Calu3 (cell line): ENCODE measurements at regions not wholly inside any gene's neighbourhood (a gene's known extent, or its start where the extent isn't known, plus 50 kb on each side); places are given as distances from the start of the nearest gene placed in this dataset.

Experiments
- BruUV-seq: library from RNA; stranded (reverse); fragments of 400-500 nt; replicated peaks from 2 replicates; lab custom pipeline; 2021; lab: Mats Ljungman, UMichigan
- CTCF ChIA-PET: fragments of 300-600 bp; sonication (Branson Sonifier 250); formaldehyde crosslinking; loops from one replicate; lab custom pipeline; 2022; ENCODE audit warnings: antibody characterized with exemption; lab: Charles Lee
- DNase-seq: peaks from one replicate; pipeline ENCODE4 v3.0.0; 2022
- H3K27ac Mint-ChIP-seq: one replicate; pipeline ENCODE4 v1.8.0; 2022; ENCODE audit warnings: mixed read lengths; ENCODE audit not compliant: unreplicated experiment
- H3K27me3 Mint-ChIP-seq: one replicate; pipeline ENCODE4 v1.8.0; 2022; ENCODE audit warnings: mixed read lengths; ENCODE audit not compliant: unreplicated experiment
- H3K36me3 Mint-ChIP-seq: one replicate; pipeline ENCODE4 v1.8.0; 2022; ENCODE audit warnings: mild to moderate bottlenecking, moderate library complexity, mixed read lengths; ENCODE audit not compliant: insufficient read depth, unreplicated experiment
- H3K4me1 Mint-ChIP-seq: one replicate; pipeline ENCODE4 v1.8.0; 2022; ENCODE audit warnings: mild to moderate bottlenecking, low read depth, mixed read lengths; ENCODE audit not compliant: unreplicated experiment
- H3K4me3 Mint-ChIP-seq: one replicate; pipeline ENCODE4 v1.8.0; 2022; ENCODE audit warnings: mild to moderate bottlenecking, low read depth, moderate library complexity, mixed read lengths; ENCODE audit not compliant: unreplicated experiment
- H3K9me3 Mint-ChIP-seq: one replicate; pipeline ENCODE4 v1.8.0; 2022; ENCODE audit warnings: low read depth, mixed read lengths; ENCODE audit not compliant: unreplicated experiment
- CTCF ChIP-seq: fragments of 200-600 bp; IDR thresholded peaks from one replicate; pipeline ENCODE4 v1.8.0; 2022; ENCODE audit warnings: antibody characterized with exemption; ENCODE audit not compliant: unreplicated experiment
- intact Hi-C: fragments of 100-400 bp; cut with micrococcal nuclease; formaldehyde crosslinking; loops from one replicate; pipeline ENCODE4 v1.10.0; 2022; ENCODE audit not compliant: unreplicated experiment

- H3K4me1 Mint-ChIP-seq, result no peaks in the 10 kb centered on the region
- H3K27ac Mint-ChIP-seq, result no peak overlapping the region
- no peak for TF ChIP-seq CTCF
- no peaks in the 10 kb centered on the region for H3K27me3 Mint-ChIP-seq
- H3K4me3 Mint-ChIP-seq, result no peak overlapping the region
- H3K9me3 Mint-ChIP-seq, result no peaks in the 10 kb centered on the region
- intact Hi-C loops, result no loop called here
- BruUV-seq, result no TSS peak
- CTCF ChIA-PET, result no interaction called here
- no peaks in the 10 kb centered on the region for H3K36me3 Mint-ChIP-seq
- DNase-seq, result no peak
Observed at GRCh38 chr11:112403432-112403831, 142.8 kb upstream of the PLET1 start.

DNA sequence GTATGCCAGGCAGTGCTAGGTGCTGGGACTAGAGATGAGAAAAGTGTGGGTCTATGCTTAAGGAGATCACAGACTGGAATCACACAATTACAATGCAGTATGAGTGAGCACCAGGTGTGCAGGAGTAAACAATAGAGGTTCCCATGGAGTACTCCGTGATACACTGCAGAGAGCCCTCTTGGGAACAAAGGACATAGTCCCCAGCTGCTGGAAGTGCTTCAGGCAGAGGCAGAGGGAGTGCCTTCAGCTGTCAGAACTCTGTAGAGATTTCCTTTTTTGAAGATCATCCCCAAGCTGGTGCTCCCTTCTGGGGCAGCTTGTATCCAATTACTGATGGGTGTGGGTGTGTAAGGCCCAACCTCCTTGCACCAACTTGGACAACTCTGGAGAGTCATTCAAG lies 143.5 kb upstream of the PLET1 start:
- intact Hi-C loops, result no loop called here
- Mint-ChIP-seq H3K9me3 (no peaks in the 10 kb centered on the region), H3K27me3 (no peaks in the 10 kb centered on the region), H3K36me3 (no peaks in the 10 kb centered on the region), H3K4me3 (no peak overlapping the region), H3K4me1 (no peaks in the 10 kb centered on the region), H3K27ac (no peak overlapping the region)
- TF ChIP-seq CTCF, result no peak
- CTCF ChIA-PET, result no interaction called here
- DNase-seq, result no peak
- no TSS peak for BruUV-seq

DNA sequence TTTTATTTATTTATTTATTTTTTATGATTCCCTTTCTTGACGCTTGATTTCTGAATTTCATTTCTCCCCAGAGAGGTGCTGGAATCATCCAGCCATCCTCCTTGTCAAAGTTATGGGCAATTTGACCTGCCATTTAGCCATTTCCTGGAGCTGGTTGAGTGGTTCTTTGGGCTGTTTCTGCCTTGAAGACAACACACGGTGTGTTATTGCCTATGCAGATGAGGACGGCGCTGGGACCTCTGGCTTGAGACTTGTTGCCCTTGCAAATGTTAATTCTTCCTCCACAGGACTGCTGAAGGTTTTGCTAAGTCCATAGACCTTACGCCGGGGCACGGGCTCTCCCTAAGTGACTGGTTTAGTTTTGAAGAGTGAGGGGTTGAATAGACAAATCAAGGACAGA lies 147.9 kb upstream of the PLET1 start:
- Mint-ChIP-seq H3K27ac (no peak overlapping the region), H3K36me3 (no peaks in the 10 kb centered on the region), H3K4me1 (no peaks in the 10 kb centered on the region), H3K4me3 (no peak overlapping the region), H3K27me3 (peaks cover 25% of the 10 kb centered on the region), H3K9me3 (no peaks in the 10 kb centered on the region)
- BruUV-seq, result no TSS peak
- no peak for DNase-seq
- CTCF ChIA-PET, result no interaction called here
- intact Hi-C loops, result no loop called here
- TF ChIP-seq CTCF, result no peak

DNA sequence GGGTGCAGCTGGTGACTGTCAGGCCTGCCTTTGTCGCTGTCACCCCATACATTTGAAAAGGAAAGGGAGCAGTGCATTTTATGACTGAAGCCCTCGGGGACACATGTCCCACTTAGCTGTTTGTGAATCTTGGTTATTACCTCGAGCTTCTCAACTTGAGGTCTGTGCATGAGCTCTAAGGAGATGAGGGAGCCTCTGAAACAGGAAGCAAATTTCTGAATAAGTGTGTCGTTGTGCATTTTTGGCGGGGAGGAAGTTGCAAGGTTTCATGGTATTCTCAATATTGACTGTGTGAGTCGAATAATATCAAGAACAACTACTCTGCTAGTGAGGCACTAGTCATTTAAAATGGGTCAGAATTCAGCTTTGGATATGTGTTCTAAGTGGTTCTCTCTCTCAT lies 149.7 kb upstream of the PLET1 start:
- no peaks in the 10 kb centered on the region for H3K9me3 Mint-ChIP-seq
- intact Hi-C loops, result no loop called here
- H3K4me1 Mint-ChIP-seq, result no peaks in the 10 kb centered on the region
- no peak for TF ChIP-seq CTCF
- H3K27ac Mint-ChIP-seq, result no peak overlapping the region
- H3K36me3 Mint-ChIP-seq, result no peaks in the 10 kb centered on the region
- CTCF ChIA-PET, result no interaction called here
- peaks cover 38% of the 10 kb centered on the region for H3K27me3 Mint-ChIP-seq
- no peak overlapping the region for H3K4me3 Mint-ChIP-seq
- BruUV-seq, result no TSS peak
- no peak for DNase-seq
